Fibroblast of lung (primary cell): ENCODE measurements at regions not wholly inside any gene's neighbourhood (a gene's known extent, or its start where the extent isn't known, plus 50 kb on each side); places are given as distances from the start of the nearest gene placed in this dataset.
"Not testable (repeated sequence)": the region's sequence is repeated elsewhere in the genome, so short reads cannot be mapped to it uniquely, and the experiment has no call there.

ENCODE experiments used
- DNase-seq, 2 donors: peaks; one replicate each; pipeline versions ENCODE4 v3.0.0 to v3.0.0-alpha.2; 2010; ENCODE audit warnings: low read depth in 2 of 2
- H2AFZ ChIP-seq: 2 replicates; pipeline ENCODE4 v1.5.1; 2012; ENCODE audit warnings: low read length, control low read depth, inconsistent platforms
- H3K27ac ChIP-seq: 2 replicates; pipeline ENCODE4 v1.5.1; 2011; ENCODE audit warnings: low read length, control low read depth; ENCODE audit not compliant: insufficient read depth
- H3K27me3 ChIP-seq: 2 replicates; pipeline ENCODE4 v1.5.1; 2011; ENCODE audit warnings: mild to moderate bottlenecking, low read length; ENCODE audit not compliant: control insufficient read depth, insufficient read depth
- H3K36me3 ChIP-seq: 2 replicates; pipeline ENCODE4 v1.5.1; 2011; ENCODE audit warnings: low read length; ENCODE audit not compliant: control insufficient read depth, insufficient read depth
- H3K4me1 ChIP-seq: 2 replicates; pipeline ENCODE4 v1.5.1; 2011; ENCODE audit warnings: low read length; ENCODE audit not compliant: control insufficient read depth, insufficient read depth; ENCODE audit errors: extremely low read depth
- H3K4me2 ChIP-seq: 2 replicates; pipeline ENCODE4 v1.5.1; 2011; ENCODE audit warnings: low read length, control low read depth; ENCODE audit not compliant: insufficient read depth; ENCODE audit errors: extremely low read depth
- H3K4me3 ChIP-seq, 4 experiments: fragments of 200-600 bp in 1 of 4; sonication (generic) in 1 of 4; replicated peaks in 1 of 4; 2 replicates each; pipeline ENCODE4 v1.5.1; 2011 to 2016; ENCODE audit warnings: low read length in 4 of 4, low read depth in 3 of 4, mild to moderate bottlenecking in 3 of 4, control low read depth in 2 of 4, inconsistent platforms in 1 of 4, mixed read lengths in 1 of 4; ENCODE audit not compliant: insufficient read depth in 1 of 4; ENCODE audit errors: control extremely low read depth in 1 of 4
- H3K79me2 ChIP-seq: 2 replicates; pipeline ENCODE4 v1.5.1; 2012; ENCODE audit warnings: mild to moderate bottlenecking, low read length, inconsistent platforms; ENCODE audit not compliant: control insufficient read depth, insufficient read depth
- H3K9ac ChIP-seq: 2 replicates; pipeline ENCODE4 v1.5.1; 2011; ENCODE audit warnings: mild to moderate bottlenecking, low read length, control low read depth; ENCODE audit not compliant: insufficient read depth
- H3K9me3 ChIP-seq: 2 replicates; pipeline ENCODE4 v1.5.1; 2012; ENCODE audit warnings: low read depth, low read length; ENCODE audit not compliant: control insufficient read depth, insufficient read depth
- H4K20me1 ChIP-seq: 2 replicates; pipeline ENCODE4 v1.5.1; 2011; ENCODE audit warnings: low read length; ENCODE audit not compliant: control insufficient read depth, insufficient read depth; ENCODE audit errors: extremely low read depth
- EZH2 ChIP-seq: IDR thresholded peaks from 2 replicates; pipeline ENCODE4 v1.5.1; 2012; ENCODE audit warnings: low read length, control low read depth, mild to moderate bottlenecking; ENCODE audit errors: missing control alignments
- TF ChIP-seq, protein P1 (sequence below), 2 donors: IDR thresholded peaks in 1 of 2; conservative IDR thresholded peaks in 1 of 2; 1 replicate in 1 of 2; 2 replicates in 1 of 2; pipeline ENCODE4 v1.5.1; 2011 to 2012; ENCODE audit warnings: low read length in 2 of 2, control low read depth in 1 of 2, inconsistent platforms in 1 of 2, low read depth in 1 of 2, mild to moderate bottlenecking in 1 of 2

DNA sequence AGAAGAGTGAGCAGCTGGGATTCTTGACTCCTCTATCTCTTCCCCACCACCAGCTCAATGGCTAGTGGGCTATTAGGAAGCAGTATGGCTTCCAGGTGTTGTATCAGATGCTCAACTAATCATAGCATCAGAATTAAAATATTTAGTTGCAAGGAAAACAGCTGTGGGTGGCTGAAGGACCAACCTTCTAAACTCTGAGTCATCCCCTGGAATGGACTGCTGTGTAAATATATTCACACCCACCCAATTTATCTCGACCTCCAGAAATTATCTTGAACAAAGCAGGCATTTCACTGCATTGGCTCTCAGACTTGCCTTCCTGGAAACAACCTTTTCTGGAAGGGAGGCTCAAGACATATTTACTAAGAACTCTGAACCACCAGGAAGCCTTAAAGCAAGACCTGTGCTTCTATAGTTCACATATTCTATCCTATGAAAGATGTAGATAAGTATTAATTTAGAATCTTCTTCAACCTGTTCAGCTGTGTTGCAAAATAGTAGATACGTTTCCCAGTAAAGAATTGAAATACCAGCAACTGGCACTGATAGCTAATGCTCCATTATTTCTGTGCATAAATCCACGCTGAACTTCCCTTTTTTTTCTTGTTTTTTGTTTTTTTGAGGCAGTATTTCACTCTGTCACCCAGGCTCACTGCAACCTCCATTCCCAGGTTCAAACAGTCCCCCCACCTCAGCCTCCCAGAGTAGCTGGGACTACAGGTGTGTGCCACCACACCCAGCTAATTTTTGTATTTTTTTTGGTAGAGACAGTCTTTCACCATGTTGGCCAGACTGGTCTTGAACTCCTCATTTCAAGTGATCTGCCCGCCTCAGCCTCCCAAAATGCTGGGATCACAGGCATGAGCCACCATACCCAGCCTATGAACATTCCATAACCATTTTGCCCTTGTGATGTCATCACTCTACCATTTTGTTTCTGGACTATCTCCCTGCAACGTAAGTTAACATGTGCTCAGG, 56.9 kb upstream of the CD2AP start:
- peak; percentile 45 to 93 for DNase-seq
- Histone ChIP-seq H3K36me3 (no peaks in the 10 kb centered on the region), H3K9me3 (no peaks in the 10 kb centered on the region), H3K9ac (no peak overlapping the region), H3K4me2 (no peak overlapping the region), H3K79me2 (no peaks in the 10 kb centered on the region), H3K27me3 (no peaks in the 10 kb centered on the region), H3K4me1 (no peaks in the 10 kb centered on the region), H3K27ac (no peak overlapping the region), H3K4me3 (no peak overlapping the region), H4K20me1 (no peaks in the 10 kb centered on the region), H2AFZ (no peak overlapping the region)
- no peak for TF ChIP-seq EZH2
- TF ChIP-seq, protein P1, sequence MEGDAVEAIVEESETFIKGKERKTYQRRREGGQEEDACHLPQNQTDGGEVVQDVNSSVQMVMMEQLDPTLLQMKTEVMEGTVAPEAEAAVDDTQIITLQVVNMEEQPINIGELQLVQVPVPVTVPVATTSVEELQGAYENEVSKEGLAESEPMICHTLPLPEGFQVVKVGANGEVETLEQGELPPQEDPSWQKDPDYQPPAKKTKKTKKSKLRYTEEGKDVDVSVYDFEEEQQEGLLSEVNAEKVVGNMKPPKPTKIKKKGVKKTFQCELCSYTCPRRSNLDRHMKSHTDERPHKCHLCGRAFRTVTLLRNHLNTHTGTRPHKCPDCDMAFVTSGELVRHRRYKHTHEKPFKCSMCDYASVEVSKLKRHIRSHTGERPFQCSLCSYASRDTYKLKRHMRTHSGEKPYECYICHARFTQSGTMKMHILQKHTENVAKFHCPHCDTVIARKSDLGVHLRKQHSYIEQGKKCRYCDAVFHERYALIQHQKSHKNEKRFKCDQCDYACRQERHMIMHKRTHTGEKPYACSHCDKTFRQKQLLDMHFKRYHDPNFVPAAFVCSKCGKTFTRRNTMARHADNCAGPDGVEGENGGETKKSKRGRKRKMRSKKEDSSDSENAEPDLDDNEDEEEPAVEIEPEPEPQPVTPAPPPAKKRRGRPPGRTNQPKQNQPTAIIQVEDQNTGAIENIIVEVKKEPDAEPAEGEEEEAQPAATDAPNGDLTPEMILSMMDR (conservative IDR thresholded peaks at IDR 0.05 in 1 of 2, IDR thresholded peaks at IDR 0.05 in 1 of 2; ENCODE audit: low read depth in 1 of 2, low read length in 2 of 2) = no peak

DNA sequence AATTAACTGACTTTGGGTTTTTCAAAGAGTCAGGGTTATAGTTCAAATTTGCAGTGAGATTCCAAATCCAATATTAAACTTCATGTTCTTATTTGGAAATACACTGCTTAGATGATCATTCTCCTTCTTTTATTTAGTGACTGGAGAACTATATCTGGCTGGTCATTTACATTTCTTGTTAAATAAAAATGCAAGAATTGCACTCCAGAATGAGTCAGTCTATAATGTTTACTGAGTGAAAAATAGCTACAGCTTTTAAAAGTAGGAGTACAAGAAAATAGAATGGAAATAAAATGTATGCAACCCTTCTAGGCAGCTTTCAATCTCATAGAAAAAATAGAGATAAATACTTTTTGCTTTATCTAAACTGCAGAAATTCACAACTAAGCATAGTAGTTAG, 54.5 kb upstream of the CD2AP start:
- Histone ChIP-seq H3K27me3 (no peaks in the 10 kb centered on the region), H4K20me1 (no peaks in the 10 kb centered on the region), H3K9me3 (no peaks in the 10 kb centered on the region), H3K4me2 (no peak overlapping the region), H3K27ac (no peak overlapping the region), H3K79me2 (no peaks in the 10 kb centered on the region), H2AFZ (no peak overlapping the region), H3K36me3 (no peaks in the 10 kb centered on the region), H3K4me1 (no peaks in the 10 kb centered on the region), H3K9ac (no peak overlapping the region), H3K4me3 (no peak overlapping the region)
- TF ChIP-seq, protein P1 (conservative IDR thresholded peaks at IDR 0.05 in 1 of 2, IDR thresholded peaks at IDR 0.05 in 1 of 2; ENCODE audit: low read depth in 1 of 2, low read length in 2 of 2) = no peak
- no peak for TF ChIP-seq EZH2
- no peak for DNase-seq

DNA sequence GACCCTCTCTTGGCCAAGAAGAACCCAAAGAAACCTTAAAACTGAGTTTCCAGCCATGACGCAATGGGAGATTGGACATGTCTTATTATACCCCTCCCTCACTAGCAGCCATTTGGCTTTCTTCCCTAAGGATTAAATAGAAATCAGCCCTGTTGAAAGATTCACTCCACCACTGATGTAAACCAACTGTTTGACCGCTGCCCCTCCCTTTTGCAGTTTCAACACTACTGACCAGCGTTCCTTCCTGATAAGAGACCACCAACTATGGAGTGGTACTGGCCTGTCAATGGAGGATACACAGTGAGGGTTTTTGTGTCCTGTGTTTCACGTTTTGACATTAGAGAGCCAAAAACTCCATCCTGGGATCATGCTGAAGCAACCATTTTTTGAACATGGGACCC, 53.2 kb upstream of the CD2AP start:
- no peaks in the 10 kb centered on the region for H3K36me3 ChIP-seq
- no peak overlapping the region for H3K27ac ChIP-seq
- H3K4me1 ChIP-seq = no peaks in the 10 kb centered on the region
- H4K20me1 ChIP-seq = no peaks in the 10 kb centered on the region
- no peak overlapping the region for H3K4me3 ChIP-seq
- H3K9me3 ChIP-seq = no peaks in the 10 kb centered on the region
- H3K4me2 ChIP-seq = no peak overlapping the region
- H2AFZ ChIP-seq = no peak overlapping the region
- TF ChIP-seq, protein P1 (conservative IDR thresholded peaks at IDR 0.05 in 1 of 2, IDR thresholded peaks at IDR 0.05 in 1 of 2; ENCODE audit: low read depth in 1 of 2, low read length in 2 of 2) = no peak
- no peak for TF ChIP-seq EZH2
- H3K27me3 ChIP-seq = no peaks in the 10 kb centered on the region
- peak in 1 of 2 donors; percentile 52 for DNase-seq
- H3K79me2 ChIP-seq = no peaks in the 10 kb centered on the region
- no peak overlapping the region for H3K9ac ChIP-seq

DNA sequence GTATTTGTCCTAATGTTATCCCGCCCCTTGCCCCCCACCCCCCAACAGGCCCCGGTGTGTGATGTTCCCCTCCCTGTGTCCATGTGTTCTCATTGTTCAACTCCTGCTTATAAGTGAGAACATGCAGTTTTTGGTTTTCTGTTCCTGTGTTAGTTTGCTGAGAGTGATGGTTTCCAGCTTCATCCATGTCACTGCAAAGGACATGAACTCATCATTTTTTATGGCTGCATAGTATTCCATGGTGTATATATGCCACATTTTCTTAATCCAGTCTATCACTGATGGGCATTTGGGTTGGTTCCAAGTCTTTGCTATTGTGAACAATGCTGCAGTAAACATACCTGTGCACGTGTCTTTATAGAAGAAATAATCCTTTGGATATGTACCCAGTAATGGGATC, 51.9 kb upstream of the CD2AP start:
- not testable (repeated sequence) for H3K27ac ChIP-seq, H3K9ac ChIP-seq, H3K27me3 ChIP-seq, DNase-seq, H2AFZ ChIP-seq, H3K79me2 ChIP-seq, H3K4me3 ChIP-seq, H4K20me1 ChIP-seq, H3K4me1 ChIP-seq, H3K4me2 ChIP-seq, H3K9me3 ChIP-seq, H3K36me3 ChIP-seq
